HG02610 (cell line): ENCODE measurements at regions not wholly inside any gene's neighbourhood (a gene's known extent, or its start where the extent isn't known, plus 50 kb on each side); places are given as distances from the start of the nearest gene placed in this dataset.

ENCODE experiments used
- ATAC-seq: cut with Tn5 transposase; IDR thresholded peaks from one replicate; pipeline ENCODE4 v1.9.1; 2021; ENCODE audit warnings: mild to moderate bottlenecking, moderate library complexity; ENCODE audit not compliant: unreplicated experiment

GRCh38 chr6:148652205-148652604 is 94.6 kb upstream of the UST start:
- no peak for ATAC-seq

- ATAC-seq, result no peak
Observed at GRCh38 chr6:148653138-148653776, 93.6 kb upstream of the UST start.

DNA sequence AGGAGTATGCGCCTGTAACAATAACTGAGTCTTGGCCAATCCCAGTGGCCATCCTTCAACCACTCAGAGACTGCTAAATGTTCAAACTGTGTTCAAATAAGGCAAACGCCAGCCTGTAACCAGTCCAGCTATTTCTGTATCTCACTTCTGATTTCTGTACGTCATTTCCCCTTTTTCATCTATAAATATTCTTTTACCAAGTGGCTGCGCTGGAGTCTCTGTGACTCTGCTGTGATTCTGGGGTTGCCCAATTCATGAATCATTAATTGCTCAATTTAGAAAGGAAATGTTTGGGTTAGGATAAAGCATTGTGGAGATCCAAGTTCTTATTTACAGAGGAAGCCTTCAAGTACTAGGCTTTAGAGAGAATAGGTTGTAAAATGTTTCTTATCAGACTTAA is 89.8 kb upstream of the UST start:
- ATAC-seq, result no peak

DNA sequence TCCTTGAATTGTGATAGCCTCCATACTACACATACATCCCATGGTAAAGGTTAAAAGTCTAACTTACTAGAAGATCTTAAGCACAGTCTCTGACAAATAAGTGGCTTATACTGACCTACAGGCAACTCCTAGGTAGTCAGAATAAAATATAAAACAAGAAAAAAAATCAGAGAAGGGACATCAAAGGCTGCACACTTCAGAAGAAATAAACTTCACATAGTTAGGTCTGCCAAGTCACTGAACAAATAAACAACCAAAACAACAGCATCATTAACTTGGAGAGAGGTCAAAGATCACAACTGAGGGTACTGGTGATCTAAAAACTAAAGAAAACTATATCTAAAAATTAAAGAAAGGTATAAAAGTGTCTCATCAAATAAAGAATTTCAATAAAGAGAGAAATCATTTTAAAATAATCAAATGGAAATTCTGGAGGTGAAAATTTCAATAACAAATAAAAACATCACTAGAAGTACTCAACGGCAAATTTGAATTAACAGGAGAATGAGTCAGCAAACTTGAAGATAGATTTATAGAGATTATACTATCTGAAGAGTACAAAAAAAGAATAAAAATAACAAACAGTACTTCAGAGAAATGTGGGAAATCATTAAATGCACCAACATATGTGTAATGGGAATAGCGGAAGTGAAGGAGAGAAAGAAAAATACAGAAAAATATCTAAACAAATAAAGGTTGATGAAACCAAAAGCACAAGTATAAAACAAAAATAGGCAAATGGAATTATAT is 88.0 kb upstream of the UST start:
- ATAC-seq, result no peak

DNA sequence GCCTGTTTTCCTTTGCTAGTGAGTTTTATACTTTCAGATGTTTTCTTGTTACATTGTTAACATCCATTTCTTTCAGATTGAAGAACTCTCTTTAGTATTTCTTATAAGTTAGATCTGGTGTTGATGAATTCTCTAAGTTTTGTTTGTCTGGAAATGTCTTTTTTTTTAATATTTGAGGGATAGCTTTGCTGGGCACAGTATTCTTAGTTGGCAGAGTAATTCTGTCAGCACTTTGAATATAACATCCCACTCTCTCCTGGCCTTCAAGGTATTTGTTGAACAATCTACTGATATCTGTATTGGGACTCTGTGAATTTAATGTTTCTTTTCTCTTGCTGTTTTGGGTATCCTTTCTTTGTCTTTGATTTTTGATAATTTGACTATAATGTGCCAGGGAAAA is 79.4 kb upstream of the UST start:
- ATAC-seq, result no peak

DNA sequence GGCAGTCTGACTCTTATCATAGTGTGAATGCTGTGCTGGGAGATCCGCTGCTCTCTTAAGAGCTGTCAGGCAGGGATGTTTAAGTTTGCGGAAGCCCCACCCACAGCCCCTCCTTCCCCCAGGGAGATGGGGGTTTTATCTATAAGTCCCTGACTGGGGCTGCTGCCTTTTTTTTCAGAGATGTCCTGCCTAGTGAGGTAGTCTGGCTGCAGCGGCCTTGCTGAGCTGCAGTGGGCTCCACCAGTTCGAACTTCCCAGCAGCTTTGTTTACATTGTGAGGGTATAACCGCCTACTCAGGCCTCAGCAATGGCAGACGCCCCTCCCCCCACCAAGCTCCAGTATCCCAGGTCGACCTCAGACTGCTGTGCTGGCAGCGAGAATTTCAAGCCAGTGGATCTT is 75.7 kb upstream of the UST start:
- ATAC-seq, result no peak

GRCh38 chr6:148671952-148672351 is 74.9 kb upstream of the UST start:
- no peak for ATAC-seq

DNA sequence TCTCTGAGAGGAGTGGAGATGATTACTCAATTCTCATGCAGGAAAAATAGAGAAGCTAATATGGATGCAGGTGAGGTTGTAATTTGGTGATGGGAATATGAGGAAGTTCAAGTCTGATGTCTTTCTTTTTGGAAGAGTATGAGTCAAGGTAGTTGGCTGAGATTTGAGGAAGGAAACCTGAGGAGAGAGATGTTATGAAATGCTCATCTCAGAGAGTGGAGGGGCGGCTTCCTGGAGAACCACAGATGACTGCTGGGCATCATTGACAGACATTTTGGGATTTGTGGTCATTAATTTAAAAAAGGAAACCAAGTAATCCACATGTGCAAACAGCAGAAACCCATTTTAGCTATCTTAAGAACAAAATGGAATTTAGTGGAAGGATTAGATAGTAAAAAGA is 72.5 kb upstream of the UST start:
- no peak for ATAC-seq

DNA sequence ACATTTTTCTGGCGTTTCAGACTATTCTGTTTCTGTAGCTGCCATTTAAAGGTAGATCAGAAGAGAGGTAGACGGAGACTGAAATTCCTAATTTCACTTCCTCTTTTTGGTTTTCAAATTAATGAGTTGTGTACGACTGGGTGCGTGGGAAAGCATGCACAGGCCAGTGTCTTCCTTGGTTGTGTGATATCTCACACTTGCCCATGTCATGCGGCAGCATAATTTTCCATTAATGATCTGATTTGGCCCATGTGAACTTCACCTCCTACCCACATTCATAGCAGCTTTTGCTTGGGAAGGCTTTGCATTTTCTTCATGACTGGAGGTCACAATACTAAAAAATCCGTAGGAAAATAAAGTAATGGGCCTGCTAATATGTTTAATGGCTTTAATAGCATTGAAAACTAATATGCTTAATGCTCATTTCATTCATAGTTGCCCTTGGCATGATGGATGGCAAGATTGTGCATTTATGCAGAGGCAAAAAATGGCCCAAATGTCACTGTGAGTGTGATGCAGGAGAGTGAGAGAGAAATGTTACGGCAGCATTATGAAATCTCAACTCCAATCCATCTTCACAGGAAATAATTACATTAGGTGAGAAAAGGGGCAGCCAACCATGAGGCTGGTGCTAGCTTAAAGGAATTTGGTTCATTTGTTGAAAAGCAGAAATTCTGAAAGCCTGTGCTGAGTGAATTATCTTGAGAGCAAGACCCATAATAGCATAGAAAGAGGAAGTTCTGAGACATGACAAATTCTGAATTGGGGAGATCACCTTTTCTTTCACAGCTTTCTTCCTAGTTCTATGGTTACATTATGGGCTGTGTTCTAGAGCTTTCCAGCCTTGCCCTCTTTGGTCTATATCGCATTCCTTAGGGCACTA is 69.0 kb upstream of the UST start:
- ATAC-seq, result peak; percentile 82

GRCh38 chr6:148678682-148679081 is 68.1 kb upstream of the UST start:
- ATAC-seq, result no peak

- no peak for ATAC-seq
Observed at GRCh38 chr6:148681666-148682065, 65.2 kb upstream of the UST start.

GRCh38 chr6:148682252-148682651 is 64.6 kb upstream of the UST start:
- ATAC-seq, result no peak

GRCh38 chr6:148682990-148683389 is 63.8 kb upstream of the UST start:
- ATAC-seq, result no peak

DNA sequence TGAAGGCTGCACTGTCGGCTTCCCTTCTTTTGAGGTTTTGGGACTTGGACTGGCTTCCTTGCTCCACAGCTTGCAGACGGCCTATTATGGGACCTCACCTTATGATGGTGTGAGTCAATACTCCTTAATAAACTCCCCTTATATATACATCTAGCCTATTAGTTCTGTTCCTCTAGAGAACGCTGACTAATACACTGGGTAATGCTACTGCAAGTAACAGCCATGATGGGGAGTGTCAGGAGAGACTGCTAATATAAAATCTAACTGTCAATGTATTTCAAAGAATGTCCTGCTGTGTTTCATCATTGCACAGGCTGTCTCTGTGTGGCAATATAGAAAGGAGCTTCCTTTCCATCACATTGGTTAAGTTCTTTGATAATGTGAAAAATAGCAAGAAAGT is 57.7 kb upstream of the UST start:
- ATAC-seq, result no peak

GRCh38 chr6:148693882-148694484 is 52.8 kb upstream of the UST start:
- peak; percentile 83 for ATAC-seq
